GM12892 (cell line): ENCODE measurements at regions not wholly inside any gene's neighbourhood (a gene's known extent, or its start where the extent isn't known, plus 50 kb on each side); places are given as distances from the start of the nearest gene placed in this dataset.

Source experiments
- POLR2A ChIP-seq: IDR thresholded peaks from 2 replicates; pipeline ENCODE4 v1.6.1; 2011; ENCODE audit warnings: low read depth, low read length, control low read depth
- TAF1 ChIP-seq: IDR thresholded peaks from 2 replicates; pipeline ENCODE4 v1.6.1; 2011; ENCODE audit warnings: low read depth, mild to moderate bottlenecking, control low read depth, low read length, borderline replicate concordance

DNA sequence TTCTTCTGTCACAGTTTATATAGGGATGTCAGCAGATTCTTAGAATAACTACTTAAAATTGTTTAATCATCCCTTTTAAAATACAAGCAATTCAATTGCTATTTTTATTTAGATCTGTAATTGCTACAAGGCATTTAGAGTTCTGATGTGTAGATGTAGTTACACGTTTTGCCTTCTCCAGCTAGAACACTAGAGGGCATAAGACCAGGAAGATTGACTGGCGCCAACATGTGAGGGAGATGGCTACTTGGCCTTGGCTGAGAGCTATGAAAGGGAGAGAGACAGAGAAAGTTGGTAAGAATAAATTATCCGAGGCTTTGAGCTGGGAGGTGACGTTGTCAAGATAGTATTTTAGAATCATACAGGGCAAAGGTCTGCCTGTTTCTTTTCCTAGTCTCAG, 563.7 kb upstream of the PRKX start:
- TF ChIP-seq POLR2A (no peak), TAF1 (no peak)
